ENCODE measurements at regions not wholly inside any gene's neighbourhood (a gene's known extent, or its start where the extent isn't known, plus 50 kb on each side); places are given as distances from the start of the nearest gene placed in this dataset.

DNA sequence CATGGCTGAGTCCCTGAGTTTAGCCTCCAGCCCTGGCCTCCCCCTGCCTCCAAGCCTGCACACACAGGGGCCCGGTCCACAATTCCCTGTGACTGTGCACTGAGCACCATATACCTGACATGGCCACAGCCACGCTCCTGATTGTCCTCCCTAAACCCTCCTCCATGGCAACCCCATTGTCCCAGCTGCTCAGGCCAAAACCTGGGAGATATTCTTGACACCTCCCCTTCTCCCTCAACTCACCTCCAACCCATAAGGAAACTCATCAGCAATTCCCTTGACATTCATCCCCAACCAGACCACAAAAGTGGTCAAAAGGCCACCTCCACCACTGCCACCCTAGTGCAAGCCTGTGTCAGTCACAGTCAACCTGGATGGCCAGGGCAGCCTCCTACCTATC, 107.5 kb upstream of the MVB12B start (continued):
- TF ChIP-seq SMAD4 (CRISPR knock-in tag; conservative IDR thresholded peaks at IDR 0.05) (no peak), ZNF280A (IDR thresholded peaks at IDR 0.05; ENCODE audit: low read depth, partially characterized antibody) (no peak), RFX7 (CRISPR knock-in tag; IDR thresholded peaks at IDR 0.05) (no peak), HINFP (tag; conservative IDR thresholded peaks at IDR 0.05; ENCODE audit: low read depth) (no peak), MAFG (tag; conservative IDR thresholded peaks at IDR 0.05) (no peak), SRSF3 (IDR thresholded peaks at IDR 0.05; ENCODE audit: insufficient read depth, low read length) (no peak), FOSL1 (tag; conservative IDR thresholded peaks at IDR 0.05) (no peak)
- TF ChIP-seq, protein P1, sequence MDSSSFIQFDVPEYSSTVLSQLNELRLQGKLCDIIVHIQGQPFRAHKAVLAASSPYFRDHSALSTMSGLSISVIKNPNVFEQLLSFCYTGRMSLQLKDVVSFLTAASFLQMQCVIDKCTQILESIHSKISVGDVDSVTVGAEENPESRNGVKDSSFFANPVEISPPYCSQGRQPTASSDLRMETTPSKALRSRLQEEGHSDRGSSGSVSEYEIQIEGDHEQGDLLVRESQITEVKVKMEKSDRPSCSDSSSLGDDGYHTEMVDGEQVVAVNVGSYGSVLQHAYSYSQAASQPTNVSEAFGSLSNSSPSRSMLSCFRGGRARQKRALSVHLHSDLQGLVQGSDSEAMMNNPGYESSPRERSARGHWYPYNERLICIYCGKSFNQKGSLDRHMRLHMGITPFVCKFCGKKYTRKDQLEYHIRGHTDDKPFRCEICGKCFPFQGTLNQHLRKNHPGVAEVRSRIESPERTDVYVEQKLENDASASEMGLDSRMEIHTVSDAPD (CRISPR knock-in tag; IDR thresholded peaks at IDR 0.05) = no peak
- TF ChIP-seq, protein P2, sequence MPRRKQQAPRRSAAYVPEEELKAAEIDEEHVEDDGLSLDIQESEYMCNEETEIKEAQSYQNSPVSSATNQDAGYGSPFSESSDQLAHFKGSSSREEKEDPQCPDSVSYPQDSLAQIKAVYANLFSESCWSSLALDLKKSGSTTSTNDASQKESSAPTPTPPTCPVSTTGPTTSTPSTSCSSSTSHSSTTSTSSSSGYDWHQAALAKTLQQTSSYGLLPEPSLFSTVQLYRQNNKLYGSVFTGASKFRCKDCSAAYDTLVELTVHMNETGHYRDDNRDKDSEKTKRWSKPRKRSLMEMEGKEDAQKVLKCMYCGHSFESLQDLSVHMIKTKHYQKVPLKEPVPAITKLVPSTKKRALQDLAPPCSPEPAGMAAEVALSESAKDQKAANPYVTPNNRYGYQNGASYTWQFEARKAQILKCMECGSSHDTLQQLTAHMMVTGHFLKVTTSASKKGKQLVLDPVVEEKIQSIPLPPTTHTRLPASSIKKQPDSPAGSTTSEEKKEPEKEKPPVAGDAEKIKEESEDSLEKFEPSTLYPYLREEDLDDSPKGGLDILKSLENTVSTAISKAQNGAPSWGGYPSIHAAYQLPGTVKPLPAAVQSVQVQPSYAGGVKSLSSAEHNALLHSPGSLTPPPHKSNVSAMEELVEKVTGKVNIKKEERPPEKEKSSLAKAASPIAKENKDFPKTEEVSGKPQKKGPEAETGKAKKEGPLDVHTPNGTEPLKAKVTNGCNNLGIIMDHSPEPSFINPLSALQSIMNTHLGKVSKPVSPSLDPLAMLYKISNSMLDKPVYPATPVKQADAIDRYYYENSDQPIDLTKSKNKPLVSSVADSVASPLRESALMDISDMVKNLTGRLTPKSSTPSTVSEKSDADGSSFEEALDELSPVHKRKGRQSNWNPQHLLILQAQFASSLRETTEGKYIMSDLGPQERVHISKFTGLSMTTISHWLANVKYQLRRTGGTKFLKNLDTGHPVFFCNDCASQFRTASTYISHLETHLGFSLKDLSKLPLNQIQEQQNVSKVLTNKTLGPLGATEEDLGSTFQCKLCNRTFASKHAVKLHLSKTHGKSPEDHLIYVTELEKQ (CRISPR knock-in tag; IDR thresholded peaks at IDR 0.05) = no peak

Measured in K562 (cell line).